Suppressor macrophage treated with lipopolysaccharide for 1 hour (primary cell): ENCODE measurements at regions not wholly inside any gene's neighbourhood (a gene's known extent, or its start where the extent isn't known, plus 50 kb on each side); places are given as distances from the start of the nearest gene placed in this dataset.
"Not testable (repeated sequence)": the region's sequence is repeated elsewhere in the genome, so short reads cannot be mapped to it uniquely, and the experiment has no call there.

Experiments used
- DNase-seq, 3 donors: peaks; one replicate each; pipeline ENCODE4 v3.0.0-alpha.2; 2020 to 2022

DNA sequence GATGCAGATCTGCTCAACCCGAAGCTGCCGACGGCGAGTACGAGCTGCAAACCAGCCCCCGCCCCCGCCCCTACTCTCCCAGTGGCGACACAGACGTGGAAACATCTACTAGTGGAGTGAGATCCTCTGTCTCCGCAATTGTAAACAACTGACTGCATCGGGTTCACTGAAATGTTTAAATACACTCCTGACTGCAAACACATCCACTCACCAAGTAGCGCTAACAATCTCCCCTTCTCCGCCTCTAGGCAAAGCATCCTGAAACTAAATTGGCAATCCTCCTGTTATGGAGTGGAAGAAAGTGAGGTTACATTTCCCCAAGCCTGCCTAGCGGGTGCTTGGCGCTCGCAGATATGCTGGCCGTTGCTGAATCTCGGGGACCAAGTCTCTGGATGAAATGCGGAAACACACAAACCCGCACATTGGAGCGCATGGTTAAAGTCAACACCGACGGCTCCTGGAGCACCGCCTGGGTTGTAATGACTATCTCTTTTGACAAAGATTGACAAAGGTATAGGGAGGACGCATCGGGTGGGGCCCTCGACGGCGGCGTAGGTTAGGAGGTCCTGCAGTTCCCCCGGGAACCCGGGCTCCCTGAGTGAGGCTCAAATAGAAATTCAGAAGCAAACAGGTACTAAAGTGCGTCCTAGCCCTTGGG is 117.0 kb upstream of the TEX13C start:
- no peak for DNase-seq

DNA sequence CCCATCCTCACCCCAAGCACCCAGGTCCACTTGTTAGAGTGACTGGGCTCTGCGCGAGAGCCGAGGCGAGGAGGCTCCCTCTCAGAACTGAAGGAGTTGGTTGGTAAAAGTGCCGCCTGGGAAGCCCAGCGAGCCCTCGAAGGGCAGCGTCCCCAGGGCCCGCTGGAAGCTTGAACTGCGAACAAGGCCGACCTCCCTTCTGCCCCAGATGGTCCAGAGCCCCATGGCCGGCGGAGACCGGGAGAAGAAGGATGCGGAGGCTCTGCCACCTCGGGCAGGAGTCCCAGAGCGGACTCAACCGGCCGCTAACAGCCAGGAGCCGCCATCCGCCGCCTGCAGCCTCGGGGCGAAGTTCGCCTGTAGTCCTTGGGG is 116.3 kb upstream of the TEX13C start:
- no peak for DNase-seq

DNA sequence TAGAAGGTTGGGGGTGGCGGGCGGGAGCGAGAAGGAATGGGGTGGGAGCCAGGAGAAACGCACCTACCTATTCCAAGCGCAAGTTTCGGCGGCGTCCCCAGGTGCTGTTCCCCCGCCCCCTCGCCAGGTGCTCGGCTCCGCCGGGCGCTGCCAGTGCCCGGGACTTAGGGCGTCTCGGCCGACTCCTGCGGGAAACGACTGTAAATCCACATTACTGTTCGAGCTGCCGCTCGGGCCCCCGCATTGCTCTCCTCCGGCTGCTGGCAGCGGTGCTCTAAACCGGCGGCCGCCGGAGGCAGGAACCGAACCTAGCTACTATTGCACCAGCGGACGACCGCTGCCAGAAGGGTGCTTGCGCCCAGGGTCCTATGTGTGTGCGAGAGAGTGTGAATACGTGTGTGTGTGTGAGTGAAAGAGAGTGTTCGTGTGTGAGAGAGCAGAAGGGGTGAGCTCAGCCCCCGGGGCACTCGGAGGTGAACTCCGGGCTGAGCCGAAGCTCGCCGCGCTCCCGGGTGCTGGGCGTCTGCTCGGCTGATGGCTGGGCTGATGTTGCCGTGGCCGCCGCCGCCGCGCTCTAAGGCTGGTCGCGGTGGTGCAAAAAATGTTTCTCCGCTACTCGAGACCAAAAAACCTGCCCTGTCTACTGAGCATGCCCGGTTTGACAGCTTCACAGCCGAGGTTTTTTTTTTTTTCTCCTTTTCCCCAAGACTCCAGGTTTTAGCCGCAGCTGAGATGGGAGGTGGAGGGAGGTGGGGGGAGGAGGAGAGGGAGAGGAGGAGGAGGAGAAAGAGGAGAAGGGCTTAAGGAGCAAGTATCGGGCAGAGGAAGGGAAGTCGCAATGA is 115.7 kb upstream of the TEX13C start:
- peak in 1 of 3 donors; percentile 1 for DNase-seq

DNA sequence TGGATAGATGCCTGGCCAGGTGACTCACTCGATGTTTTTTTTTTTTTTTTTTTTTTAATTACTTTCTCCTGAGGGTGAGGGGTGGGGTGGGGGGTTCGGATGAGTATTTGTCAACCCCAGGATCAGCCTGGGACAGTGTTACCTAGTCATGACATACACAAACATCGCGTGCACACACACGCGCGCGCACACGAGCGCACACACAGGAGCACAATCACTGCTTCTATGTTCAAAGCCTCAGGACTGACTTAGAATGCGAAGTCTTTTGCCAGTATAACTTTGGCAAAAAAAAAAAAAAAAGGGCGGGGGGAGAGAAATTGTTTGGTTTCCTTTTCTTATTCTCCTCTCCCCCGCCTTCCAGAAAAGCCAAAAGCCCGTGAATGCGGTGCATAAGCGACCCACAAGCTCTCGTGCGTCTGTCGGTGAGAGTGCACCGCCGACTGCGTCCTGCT is 115.0 kb upstream of the TEX13C start:
- DNase-seq: no peak

DNA sequence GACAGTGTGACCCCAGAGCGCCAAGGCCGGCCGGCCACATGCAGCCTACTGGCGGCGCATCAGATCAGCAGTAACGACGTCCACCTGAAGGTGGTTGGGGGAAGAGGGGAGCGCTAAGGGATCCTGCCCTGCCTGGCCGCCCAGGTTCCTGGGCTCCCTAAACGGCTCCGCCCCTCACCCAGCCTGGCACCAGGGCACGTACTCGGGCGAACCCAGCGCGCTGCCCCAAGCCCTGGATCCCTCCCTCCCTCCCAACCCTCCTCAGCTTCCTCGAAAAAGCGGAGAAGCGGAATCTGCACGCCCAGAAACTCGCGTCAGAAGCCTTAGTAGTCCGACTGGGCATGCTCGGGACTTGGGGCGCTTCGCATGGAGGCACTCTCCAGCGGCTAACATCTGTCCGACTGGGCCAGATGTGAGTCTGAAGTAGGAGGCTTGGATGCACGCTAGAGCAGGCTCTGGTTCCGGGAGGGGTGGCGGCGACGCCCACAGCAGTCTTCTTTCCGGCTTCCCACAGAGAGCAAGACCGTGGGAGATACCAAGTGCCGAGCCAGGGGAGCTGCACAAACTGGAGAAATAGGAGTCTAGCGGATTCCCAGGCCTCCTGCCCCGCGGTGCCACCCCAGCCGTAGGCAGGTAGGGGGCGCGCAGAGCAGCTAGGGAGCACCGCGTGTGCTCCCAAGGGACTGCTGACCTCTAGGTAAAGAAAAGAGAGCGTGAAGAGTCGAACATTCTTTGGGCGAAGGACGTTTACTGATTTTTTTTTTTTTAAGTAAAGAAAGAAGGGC is 114.3 kb upstream of the TEX13C start:
- peak in 1 of 3 donors; percentile 31 for DNase-seq

DNA sequence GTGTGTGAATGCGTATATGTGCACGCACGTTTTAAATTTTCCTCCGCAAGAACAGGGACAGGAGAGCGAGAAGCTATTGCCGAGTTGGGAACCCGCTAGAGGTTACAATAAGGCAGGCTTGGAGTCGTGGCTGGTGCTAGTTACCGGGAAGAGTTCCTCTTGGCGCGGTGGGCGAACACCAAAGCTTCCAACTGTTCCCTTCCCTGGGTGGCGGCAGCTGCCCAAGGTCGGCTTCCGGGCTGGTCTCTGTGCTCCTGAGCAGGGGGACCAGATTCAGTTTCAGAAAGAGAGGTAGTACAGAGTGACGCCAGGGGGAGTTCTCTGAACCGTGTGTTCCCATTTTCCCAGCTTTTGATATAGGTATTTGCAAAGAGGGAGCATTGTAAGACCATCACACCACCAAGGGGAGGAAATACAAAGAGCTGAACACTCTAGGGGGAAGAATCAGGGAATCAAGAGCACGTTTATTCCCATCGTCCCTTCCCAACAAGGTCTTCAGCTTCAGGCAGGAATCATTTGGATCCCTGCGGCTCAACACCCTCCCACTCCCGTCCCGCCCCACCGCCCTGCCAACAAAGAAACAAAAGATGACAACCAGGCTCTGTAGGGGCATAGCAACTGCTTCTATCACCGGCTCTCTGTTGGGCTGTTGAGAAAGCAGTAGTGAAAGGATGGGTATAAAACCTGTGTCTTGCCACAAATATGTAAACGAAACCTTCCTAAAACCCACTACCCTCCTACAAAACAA is 113.6 kb upstream of the TEX13C start:
- no peak for DNase-seq

DNA sequence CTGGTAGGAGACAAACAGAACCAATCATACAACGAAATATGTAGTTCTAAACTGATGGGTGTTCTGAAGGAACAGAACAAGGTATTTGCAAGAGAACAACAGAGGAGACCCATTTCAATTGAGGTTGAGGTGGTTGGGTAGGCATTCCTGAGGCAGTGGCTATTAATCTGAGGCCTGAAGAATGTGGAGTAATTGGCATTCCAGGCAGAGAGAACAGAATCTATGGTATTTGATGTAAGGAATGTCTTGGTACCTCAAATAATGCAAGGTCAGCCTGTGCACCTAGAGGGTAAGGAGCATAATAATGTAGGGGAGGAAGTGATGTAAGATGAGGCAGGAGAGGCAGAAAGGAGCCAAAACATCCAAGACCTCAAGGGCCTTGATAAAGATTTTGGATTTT is 109.5 kb upstream of the TEX13C start:
- DNase-seq: no peak

DNA sequence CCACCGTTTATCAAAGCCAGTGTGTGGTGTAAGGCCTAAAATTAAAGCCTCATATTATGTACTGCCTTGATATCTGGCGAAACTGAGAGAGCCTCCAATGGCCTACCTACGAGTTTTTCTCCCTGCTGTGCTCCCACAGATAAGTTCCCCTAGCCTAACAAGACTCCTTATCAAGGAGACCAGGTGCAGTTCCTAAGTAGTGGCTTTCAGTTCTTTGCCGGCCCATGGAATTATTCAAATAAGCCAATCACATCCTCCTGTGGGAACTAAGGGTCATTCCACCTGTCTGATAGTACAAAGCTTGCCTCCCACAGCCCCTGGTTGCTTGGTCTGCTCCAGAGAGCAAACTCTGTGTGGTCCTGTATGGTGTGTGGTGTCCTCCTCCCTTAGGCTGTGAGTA is 99.8 kb upstream of the TEX13C start:
- DNase-seq: no peak

DNA sequence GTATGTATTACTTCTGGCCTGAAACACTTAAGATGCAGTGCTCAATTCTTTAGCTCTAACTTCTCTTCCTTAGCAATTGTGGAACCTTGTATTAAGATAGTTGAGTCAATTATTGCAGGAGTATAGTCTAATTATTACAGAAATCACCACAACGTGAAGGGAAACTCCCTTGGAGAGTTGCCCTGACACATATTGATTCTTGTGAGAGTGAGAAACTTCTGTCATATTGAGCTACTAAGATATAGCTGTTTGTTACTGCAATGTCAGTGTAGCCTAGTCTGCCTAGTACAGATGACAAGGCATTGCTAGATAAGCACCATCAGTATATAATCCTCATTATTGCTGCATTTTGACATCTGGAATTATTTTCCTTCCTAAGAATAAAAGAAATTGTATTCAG is 82.7 kb upstream of the TEX13C start:
- DNase-seq: no peak

DNA sequence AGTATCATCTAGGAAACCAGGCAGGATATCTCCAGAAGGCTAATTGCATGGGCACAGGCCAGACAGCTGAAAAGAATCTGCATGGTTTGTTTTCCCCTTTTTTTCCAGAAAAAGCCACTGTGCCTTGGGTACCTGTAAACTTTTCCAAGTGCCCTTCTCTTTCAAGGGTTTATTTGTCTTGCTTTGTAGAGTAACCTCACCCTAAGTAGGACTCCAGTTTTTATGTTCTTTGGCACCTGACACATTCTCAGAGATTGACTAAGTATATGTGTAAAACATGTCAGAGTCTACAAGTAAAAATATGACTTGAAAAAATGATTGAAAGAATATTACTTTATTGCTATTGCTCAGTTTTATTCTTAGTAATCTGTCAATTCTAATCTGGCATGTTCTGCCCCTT is 70.7 kb upstream of the TEX13C start:
- DNase-seq: no peak

DNA sequence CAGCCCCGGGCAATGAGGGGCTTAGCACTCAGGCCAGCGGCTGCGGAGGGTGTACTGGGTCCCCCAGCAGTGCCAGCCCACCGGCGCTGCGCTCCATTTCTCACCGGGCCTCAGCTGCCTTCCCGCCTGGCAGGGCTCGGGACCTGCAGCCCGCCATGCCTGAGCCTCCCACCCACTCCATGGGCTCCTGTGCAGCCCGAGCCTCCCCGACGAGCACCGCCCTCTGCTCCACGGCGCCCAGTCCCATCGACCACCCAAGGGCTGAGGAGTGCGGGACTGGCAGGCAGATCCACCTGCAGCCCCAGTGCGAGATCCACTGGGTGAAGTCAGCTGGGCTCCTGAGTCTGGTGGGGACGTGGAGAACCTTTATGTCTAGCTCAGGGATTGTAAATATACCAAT is 63.9 kb upstream of the TEX13C start:
- not testable (repeated sequence) for DNase-seq

DNA sequence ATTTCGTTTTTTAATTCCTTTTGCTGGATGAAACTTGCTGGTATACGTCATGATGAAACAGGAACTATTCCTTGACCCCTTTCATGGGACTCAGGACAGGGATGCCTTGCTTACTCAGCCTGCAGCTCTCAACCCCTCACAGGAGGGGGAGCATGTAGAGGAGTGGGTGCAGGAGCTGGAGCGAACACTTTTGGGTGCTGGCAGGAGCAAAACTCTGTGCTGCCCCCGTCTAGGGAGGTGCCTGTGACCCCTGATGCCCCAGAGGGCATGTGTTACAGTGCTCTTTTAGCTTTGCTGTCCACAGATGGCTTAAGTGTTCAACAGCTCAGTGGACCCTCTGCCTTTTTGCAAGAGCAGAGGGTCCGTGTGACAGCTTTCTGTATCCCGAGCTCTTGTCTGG is 56.8 kb upstream of the TEX13C start:
- DNase-seq: no peak

DNA sequence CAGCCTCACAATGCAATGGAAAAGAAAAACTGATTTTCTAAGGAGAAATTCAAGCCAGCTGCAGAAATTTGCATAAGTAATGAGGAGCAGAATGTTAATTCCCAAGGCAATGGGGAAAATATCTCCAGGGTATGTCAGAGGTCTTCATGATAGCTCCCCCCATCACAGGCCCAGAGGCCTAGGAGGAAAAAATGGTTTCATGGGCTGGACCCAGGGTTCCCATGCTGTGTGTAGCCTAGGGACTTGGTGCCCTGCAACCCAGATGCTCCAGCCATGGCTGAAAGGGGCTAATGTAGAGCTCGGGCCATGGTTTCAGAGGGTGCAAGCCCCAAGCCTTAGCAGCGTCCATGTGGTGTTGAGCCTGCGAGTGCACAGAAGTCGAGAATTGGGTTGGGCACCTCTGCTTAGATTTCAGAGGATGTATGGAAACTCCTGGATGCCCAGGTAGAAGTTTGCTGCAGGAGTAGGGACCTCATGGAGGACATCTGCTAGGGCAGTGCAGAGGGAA is 53.5 kb upstream of the TEX13C start:
- DNase-seq: no peak
